IPS DF 6.9 (cell line): ENCODE measurements at regions not wholly inside any gene's neighbourhood (a gene's known extent, or its start where the extent isn't known, plus 50 kb on each side); places are given as distances from the start of the nearest gene placed in this dataset.

Source experiments
- DNase-seq: peaks from one replicate; pipeline ENCODE4 v3.0.0-alpha.2; 2013; ENCODE audit warnings: low read depth, low spot score
- H3K27ac ChIP-seq: one replicate; pipeline ENCODE4 v1.5.1; 2013; ENCODE audit warnings: low read length, control low read depth
- H3K27me3 ChIP-seq: 2 replicates; pipeline ENCODE4 v1.6.1; 2013; ENCODE audit warnings: mild to moderate bottlenecking, low read length; ENCODE audit not compliant: control insufficient read depth, insufficient read depth
- H3K36me3 ChIP-seq: 2 replicates; pipeline ENCODE4 v1.6.1; 2013; ENCODE audit warnings: low read length; ENCODE audit not compliant: control insufficient read depth, insufficient read depth
- H3K4me1 ChIP-seq: 2 replicates; pipeline ENCODE4 v1.6.1; 2013; ENCODE audit warnings: low read length; ENCODE audit not compliant: control insufficient read depth, insufficient read depth
- H3K4me3 ChIP-seq: 2 replicates; pipeline ENCODE4 v1.5.1; 2013; ENCODE audit warnings: mild to moderate bottlenecking, low read length
- H3K9me3 ChIP-seq: 2 replicates; pipeline ENCODE4 v1.6.1; 2013; ENCODE audit warnings: low read length, inconsistent platforms; ENCODE audit not compliant: control insufficient read depth, insufficient read depth
- WGBS: extraction: QIAGEN DNeasy Blood & Tissue Kit; methylation state at CpG from one replicate; pipeline ENCODE4 v1.1.7; 2013; ENCODE audit warnings: mixed read lengths, missing lambda C conversion rate; ENCODE audit not compliant: insufficient read length, insufficient coverage; 5-methylcytosine and 5-hydroxymethylcytosine counted together

DNA sequence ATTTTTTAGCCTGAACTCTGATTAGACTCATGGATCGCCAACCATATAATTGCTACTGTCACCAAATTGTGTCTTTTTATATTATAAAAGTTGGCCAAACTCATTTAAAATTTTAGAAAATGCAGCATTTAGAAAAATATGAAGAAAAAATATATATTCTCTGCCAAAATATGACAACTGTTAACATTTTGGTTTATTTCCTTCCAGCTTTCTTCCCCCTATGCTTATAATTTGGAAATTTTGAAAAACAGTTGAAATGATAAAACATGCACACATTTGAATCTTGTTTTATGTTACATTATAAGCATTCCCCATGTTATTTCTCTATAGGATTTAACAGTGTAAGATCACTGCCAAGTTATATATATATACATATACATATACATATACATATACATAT is 1112.8 kb downstream of the TUSC7 start:
- H3K9me3 ChIP-seq: no peaks in the 10 kb centered on the region
- no peak overlapping the region for H3K27ac ChIP-seq
- no peaks in the 10 kb centered on the region for H3K36me3 ChIP-seq
- no peak overlapping the region for H3K4me3 ChIP-seq
- DNase-seq: no peak
- no CpG with 5 or more reads among the region's 1 CpG for WGBS
- H3K4me1 ChIP-seq: no peaks in the 10 kb centered on the region
- no peaks in the 10 kb centered on the region for H3K27me3 ChIP-seq

DNA sequence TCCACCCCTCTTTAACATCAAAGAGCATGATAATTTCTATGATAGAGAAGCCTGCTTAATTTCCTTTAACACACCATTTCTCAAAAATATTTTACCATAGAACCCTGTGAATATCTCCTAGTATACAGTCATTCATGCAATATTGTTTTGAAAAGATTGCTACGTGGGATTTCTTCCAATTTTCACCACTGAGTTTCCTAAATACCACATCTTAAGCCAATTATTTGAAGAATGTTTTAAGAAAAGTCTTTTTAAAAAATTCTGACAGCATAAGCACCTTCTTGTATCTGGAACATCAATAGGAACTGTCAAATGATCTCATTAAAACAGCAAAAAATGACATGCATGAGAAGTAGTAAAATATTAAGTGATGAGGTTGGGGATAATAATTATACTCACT is 1126.7 kb downstream of the TUSC7 start:
- Histone ChIP-seq H3K4me3 (no peak overlapping the region), H3K27ac (no peak overlapping the region), H3K9me3 (no peaks in the 10 kb centered on the region), H3K27me3 (no peaks in the 10 kb centered on the region), H3K36me3 (no peaks in the 10 kb centered on the region), H3K4me1 (no peaks in the 10 kb centered on the region)
- no CpG with 5 or more reads among the region's 1 CpG for WGBS
- no peak for DNase-seq

DNA sequence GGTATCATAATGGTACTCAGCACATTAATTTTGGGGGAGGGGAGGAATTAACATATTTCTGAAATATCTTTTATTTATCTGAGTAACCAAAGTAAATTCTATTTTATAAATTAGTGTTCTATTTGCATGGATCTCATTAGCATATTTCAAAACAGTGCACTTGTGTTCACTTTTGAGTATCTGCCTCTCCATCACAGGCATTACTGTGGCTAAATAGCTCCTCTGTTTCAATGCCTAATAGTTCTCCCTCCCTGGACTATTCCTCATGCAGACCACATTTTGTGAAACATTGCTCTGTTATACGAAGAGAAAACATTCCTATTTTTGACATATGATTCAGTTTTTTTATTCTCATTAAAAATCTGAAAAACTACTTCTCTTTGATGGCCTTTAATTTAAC is 1127.8 kb downstream of the TUSC7 start:
- Histone ChIP-seq H3K27ac (no peak overlapping the region), H3K27me3 (no peaks in the 10 kb centered on the region), H3K4me3 (no peak overlapping the region), H3K36me3 (no peaks in the 10 kb centered on the region), H3K4me1 (no peaks in the 10 kb centered on the region), H3K9me3 (no peaks in the 10 kb centered on the region)
- no peak for DNase-seq
- WGBS: no CpG with 5 or more reads among the region's 1 CpG

DNA sequence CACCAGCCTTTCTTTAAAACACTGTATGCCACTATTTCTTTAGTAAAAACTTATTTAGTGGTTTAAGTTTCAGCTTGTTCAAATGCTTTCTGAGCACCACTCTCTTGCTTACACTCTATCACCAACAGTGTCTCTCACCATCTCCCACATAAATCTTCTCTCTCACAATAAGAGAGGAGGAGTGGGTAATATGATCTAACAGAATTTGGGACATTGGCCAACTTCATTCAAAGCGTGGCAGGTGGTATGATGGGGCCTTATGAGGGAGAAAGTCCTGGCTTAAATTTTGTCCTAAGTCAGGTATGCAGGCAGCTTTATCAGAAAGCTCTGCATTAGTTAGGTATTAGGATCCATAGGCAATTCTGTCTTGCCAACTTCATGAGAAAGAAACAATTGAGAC is 1132.5 kb downstream of the TUSC7 start:
- H3K36me3 ChIP-seq: no peaks in the 10 kb centered on the region
- DNase-seq: no peak
- no peak overlapping the region for H3K4me3 ChIP-seq
- H3K9me3 ChIP-seq: no peaks in the 10 kb centered on the region
- WGBS: no CpG with 5 or more reads among the region's 1 CpG
- H3K27me3 ChIP-seq: no peaks in the 10 kb centered on the region
- H3K4me1 ChIP-seq: no peaks in the 10 kb centered on the region
- H3K27ac ChIP-seq: no peak overlapping the region

DNA sequence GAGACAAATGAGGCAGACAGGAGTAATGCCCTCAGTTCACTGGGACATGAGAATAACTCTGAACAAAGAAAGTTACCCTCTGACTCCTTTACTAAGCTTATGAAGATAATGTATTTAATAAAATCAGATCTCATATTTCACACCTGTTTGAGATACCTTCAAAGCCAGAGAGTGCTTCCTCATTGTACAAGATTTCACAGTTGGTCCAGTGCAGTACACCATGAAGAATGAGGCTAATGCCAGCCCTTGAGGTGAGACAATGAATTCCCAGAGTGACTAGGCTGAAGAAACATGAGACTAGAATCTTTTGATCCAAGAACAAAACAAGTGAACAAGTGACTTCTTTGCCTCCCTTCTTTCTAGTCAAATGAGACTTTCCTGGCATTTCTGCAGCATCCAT is 1133.8 kb downstream of the TUSC7 start:
- H3K27me3 ChIP-seq: no peaks in the 10 kb centered on the region
- H3K4me3 ChIP-seq: no peak overlapping the region
- no peaks in the 10 kb centered on the region for H3K36me3 ChIP-seq
- H3K4me1 ChIP-seq: no peaks in the 10 kb centered on the region
- DNase-seq: no peak
- no peaks in the 10 kb centered on the region for H3K9me3 ChIP-seq
- H3K27ac ChIP-seq: no peak overlapping the region

DNA sequence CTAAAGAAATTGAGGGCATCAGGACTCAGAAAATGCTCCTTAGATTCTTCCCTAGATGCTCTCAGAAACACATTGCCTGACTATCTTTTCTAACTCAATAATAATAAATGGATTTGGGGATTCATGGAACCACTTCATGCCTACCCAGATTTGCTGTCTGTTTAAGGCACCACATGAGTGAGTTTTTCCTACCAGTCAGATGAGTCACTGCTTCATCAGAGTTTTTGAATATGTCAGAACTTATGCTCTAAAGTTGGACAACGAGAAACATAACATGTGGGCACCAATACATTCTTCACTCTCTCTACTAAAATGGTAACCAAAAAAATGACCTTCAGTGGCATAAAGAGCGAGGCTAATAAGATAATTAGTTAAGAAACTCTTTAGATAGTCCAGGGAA is 1135.1 kb downstream of the TUSC7 start:
- Histone ChIP-seq H3K4me3 (no peak overlapping the region), H3K9me3 (no peaks in the 10 kb centered on the region), H3K4me1 (no peaks in the 10 kb centered on the region), H3K36me3 (no peaks in the 10 kb centered on the region), H3K27ac (no peak overlapping the region), H3K27me3 (no peaks in the 10 kb centered on the region)
- no peak for DNase-seq
- WGBS: no CpG with 5 or more reads among the region's 2 CpGs

DNA sequence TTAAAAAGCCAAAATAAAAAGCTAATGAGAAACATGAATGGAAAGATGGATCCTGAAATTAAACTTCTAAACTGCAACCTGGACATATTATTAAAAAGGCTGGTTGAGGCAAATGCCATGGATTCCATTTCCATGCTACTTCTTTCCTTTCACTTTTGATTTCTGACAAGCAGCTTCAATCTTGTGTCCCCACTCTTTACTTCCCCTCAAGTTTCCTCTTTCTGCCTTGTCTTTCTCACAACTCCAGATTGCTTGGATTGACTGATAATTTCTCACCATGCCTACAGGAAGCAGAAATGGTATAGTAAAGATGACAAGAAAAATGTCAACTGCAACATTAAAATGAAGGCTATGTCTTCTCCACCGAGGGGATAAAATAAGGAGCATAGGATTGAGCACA is 1136.7 kb downstream of the TUSC7 start:
- Histone ChIP-seq H3K27ac (no peak overlapping the region), H3K36me3 (no peaks in the 10 kb centered on the region), H3K27me3 (no peaks in the 10 kb centered on the region), H3K4me1 (no peaks in the 10 kb centered on the region), H3K9me3 (no peaks in the 10 kb centered on the region), H3K4me3 (no peak overlapping the region)
- no peak for DNase-seq
- no CpG with 5 or more reads among the region's 1 CpG for WGBS

DNA sequence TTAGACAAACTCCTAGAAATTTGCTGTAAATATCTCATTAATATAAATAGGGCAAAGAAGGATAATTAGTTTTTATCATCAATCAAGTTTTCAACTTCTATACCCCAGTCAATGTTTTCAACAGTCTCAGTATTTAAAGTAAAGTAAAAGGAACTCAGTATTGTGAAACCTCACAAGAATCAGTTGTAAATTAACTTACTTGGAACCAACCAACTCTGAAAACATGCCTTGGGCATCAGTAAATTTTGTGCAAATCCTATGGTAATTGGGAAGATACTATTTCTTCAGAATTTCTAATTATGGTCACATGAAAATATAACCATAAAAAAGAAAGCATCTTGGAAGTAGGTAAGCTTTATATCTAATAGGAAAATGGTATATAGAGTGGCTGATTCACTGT is 1139.0 kb downstream of the TUSC7 start:
- Histone ChIP-seq H3K4me1 (no peaks in the 10 kb centered on the region), H3K27me3 (no peaks in the 10 kb centered on the region), H3K36me3 (no peaks in the 10 kb centered on the region), H3K9me3 (no peaks in the 10 kb centered on the region), H3K27ac (no peak overlapping the region), H3K4me3 (no peak overlapping the region)
- no peak for DNase-seq

DNA sequence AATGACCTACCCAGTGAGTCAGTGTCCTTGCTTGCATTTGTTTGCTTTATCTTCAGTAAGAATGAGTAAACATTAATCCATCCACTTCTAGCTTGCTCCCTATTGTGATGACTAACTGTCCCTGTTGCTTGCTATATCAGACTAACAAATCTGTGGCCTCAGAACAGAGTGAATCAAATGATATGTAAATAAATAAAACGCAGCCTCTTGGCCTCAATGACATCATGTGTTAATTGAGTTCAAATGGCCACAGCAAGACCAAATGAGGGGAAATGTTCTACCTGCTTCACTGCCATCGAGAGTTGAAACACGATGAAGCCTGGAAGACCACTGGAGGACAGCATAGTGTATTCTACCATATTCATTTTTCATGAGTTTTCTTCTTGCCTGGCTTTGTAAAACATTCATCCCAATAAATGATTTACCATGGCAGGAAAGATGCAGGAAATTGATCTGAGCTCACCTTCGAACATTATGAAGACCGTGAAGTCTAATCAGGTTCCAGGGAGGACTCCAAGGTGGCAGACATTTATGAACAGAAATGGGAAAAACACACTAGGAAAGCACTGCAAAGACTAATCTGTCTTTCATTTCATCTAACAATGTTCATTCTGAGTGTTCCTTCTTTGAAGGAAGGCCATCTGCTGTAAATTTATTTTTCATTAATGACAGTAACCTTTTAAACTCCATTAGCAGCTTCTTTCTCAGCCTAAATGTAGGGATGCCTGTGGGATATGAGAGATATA is 1144.5 kb downstream of the TUSC7 start:
- no peaks in the 10 kb centered on the region for H3K36me3 ChIP-seq
- no peak overlapping the region for H3K4me3 ChIP-seq
- H3K27me3 ChIP-seq: no peaks in the 10 kb centered on the region
- no peak for DNase-seq
- WGBS: no CpG with 5 or more reads among the region's 5 CpGs
- no peak overlapping the region for H3K27ac ChIP-seq
- no peaks in the 10 kb centered on the region for H3K9me3 ChIP-seq
- H3K4me1 ChIP-seq: no peaks in the 10 kb centered on the region

DNA sequence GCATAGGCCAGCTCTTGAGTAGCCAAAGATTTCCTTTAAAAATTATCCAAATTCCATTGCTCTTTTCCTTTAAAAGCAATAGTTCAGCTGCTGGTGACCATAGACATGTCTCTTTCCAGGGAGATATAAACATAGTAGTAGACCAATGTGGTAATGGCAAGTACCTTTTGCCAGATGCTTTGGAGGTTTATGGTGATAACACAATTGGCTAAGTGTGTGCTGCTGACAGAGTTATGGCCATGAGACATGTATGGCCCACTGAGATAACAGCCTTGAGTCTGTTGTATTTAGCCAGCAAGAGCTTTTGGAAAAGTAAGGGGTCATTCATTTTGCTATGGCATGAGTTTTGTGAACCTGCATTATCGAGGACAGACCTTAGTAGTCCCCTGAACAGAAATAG is 1146.8 kb downstream of the TUSC7 start:
- Histone ChIP-seq H3K4me3 (no peak overlapping the region), H3K4me1 (no peaks in the 10 kb centered on the region), H3K36me3 (no peaks in the 10 kb centered on the region), H3K27ac (no peak overlapping the region), H3K9me3 (no peaks in the 10 kb centered on the region), H3K27me3 (no peaks in the 10 kb centered on the region)
- WGBS: no CpG with 5 or more reads among the region's 1 CpG
- no peak for DNase-seq

DNA sequence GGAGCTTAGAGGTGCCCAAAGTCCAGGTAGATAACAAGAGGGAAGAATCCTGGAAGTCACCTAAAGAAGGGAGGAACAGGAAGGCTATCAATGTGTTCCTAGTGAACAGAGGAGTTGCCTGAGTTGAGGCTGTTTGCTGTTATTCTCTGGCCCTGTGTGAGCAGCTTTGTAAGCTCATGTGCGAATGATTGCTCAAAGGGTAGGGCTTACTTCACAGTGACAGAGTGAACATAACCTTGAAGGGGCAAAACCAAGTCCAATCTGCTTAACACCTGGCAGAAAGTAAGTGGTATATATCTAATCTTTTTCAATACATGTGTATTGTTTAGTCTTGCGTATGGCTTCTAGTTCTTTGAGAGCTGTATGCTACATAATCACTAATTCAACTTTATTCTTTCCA is 1153.6 kb downstream of the TUSC7 start:
- WGBS: no CpG with 5 or more reads among the region's 2 CpGs
- Histone ChIP-seq H3K4me3 (no peak overlapping the region), H3K9me3 (no peaks in the 10 kb centered on the region), H3K4me1 (no peaks in the 10 kb centered on the region), H3K27ac (no peak overlapping the region), H3K27me3 (no peaks in the 10 kb centered on the region), H3K36me3 (no peaks in the 10 kb centered on the region)
- DNase-seq: no peak
